ENCODE measurements at regions not wholly inside any gene's neighbourhood (a gene's known extent, or its start where the extent isn't known, plus 50 kb on each side); places are given as distances from the start of the nearest gene placed in this dataset.

DNA sequence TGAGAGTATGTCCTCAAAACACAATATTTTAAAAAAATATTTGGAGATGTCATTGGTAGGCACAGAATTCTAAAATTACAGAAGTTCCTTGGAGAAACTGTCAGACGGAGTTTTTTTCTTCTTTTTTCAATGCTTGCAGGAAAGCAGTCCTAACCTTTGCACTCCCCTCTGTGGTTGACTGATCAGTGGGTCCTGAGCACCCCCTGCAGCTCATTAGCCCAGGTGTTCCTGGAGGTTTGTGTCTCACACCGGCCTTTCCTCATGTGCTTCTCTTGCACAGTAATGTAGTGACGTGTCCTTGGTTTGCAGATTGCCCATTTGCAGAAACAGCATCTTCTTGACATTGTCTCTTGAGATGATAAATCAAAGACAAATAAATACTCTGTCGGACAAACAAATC, 513.0 kb downstream of the TMEM121 start:
- no peak overlapping the region for H3K4me3 ChIP-seq (ENCODE audit: low read depth, low read length)
- TF ChIP-seq, protein P1, sequence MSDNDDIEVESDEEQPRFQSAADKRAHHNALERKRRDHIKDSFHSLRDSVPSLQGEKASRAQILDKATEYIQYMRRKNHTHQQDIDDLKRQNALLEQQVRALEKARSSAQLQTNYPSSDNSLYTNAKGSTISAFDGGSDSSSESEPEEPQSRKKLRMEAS (IDR thresholded peaks at IDR 0.05; ENCODE audit: low read depth, low read length) = no peak
- TF ChIP-seq MYC (IDR thresholded peaks at IDR 0.05; ENCODE audit: low read depth, low read length) = no peak
- TF ChIP-seq CTCF (IDR thresholded peaks at IDR 0.05; ENCODE audit: low read depth, low read length) = peak; percentile 61
- no peak for TF ChIP-seq POLR2A (IDR thresholded peaks at IDR 0.05; ENCODE audit: extremely low read depth, insufficient read length)
- peak; percentile 56 for DNase-seq (ENCODE audit: low read depth)

- no peak overlapping the region for H3K4me3 ChIP-seq (ENCODE audit: low read depth, low read length)
- no peak for DNase-seq (ENCODE audit: low read depth)
- TF ChIP-seq, protein P1 (IDR thresholded peaks at IDR 0.05; ENCODE audit: low read depth, low read length) = no peak
- TF ChIP-seq MYC (IDR thresholded peaks at IDR 0.05; ENCODE audit: low read depth, low read length) = no peak
- no peak for TF ChIP-seq POLR2A (IDR thresholded peaks at IDR 0.05; ENCODE audit: extremely low read depth, insufficient read length)
- no peak for TF ChIP-seq CTCF (IDR thresholded peaks at IDR 0.05; ENCODE audit: low read depth, low read length)
Measured at GRCh38 chr14:106044515-106044914, 518.1 kb downstream of the TMEM121 start.

DNA sequence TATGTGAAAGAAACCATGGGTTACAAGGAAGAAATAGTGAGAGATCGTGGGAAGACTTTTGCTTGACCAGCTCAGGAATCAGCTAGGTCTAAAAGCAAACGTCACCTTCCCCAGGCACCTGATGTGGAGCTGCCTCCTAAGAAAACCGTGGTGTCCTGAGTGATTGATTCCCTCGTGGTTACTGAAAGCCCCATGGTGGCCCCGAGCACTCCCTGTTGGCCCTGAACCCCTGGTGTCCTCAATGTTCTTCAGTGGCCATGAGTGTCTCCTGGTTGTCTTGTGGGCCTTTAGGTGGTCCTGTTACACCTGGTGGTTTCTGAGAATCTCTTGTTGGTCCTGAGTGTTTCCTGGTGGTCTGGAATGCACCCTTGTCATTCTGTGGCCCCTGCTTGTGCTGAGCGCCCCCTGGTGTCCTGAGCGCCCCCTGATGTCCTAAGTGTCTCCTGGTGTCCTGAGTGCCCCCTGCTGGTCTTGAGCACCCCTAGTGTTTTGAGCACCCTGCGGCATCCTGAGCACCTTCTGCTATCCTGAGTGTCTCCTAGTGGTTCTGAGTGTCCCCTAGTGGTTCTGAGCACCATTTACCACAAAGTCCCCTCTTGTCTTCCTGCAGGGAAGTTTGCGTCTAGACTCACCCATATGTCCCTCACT, 518.7 kb downstream of the TMEM121 start:
- H3K4me3 ChIP-seq (ENCODE audit: low read depth, low read length) = no peak overlapping the region
- peak; percentile 88 for DNase-seq (ENCODE audit: low read depth)
- 0 out of 2 replicates have a peak, but pooled peaks have one; percentile 11 for TF ChIP-seq MYC (IDR thresholded peaks at IDR 0.05; ENCODE audit: low read depth, low read length)
- peak; percentile 99 for TF ChIP-seq CTCF (IDR thresholded peaks at IDR 0.05; ENCODE audit: low read depth, low read length)
- TF ChIP-seq POLR2A (IDR thresholded peaks at IDR 0.05; ENCODE audit: extremely low read depth, insufficient read length) = no peak
- TF ChIP-seq, protein P1 (IDR thresholded peaks at IDR 0.05; ENCODE audit: low read depth, low read length) = no peak

DNA sequence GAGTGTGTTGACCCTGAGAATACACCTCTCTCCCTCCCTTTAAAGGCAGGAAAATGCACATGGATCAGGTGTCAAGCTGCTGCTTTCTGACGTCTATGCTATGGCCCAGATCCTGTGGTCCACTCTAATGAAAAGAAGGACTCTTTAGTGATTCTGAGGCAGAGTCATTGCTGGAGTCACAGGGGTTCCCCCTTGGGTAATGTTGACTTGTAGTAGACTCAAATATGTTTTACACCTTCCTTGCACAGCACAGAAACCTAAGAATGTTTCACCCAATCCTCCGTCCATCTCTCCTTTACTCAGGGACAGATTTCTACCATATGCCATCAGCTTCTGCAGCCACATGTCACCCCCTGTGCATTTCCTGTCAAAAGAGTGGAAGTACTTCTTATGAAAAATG, 525.4 kb downstream of the TMEM121 start:
- TF ChIP-seq CTCF (IDR thresholded peaks at IDR 0.05; ENCODE audit: low read depth, low read length) (no peak), MYC (IDR thresholded peaks at IDR 0.05; ENCODE audit: low read depth, low read length) (no peak), POLR2A (IDR thresholded peaks at IDR 0.05; ENCODE audit: extremely low read depth, insufficient read length) (no peak)
- TF ChIP-seq, protein P1 (IDR thresholded peaks at IDR 0.05; ENCODE audit: low read depth, low read length) = no peak
- no peak for DNase-seq (ENCODE audit: low read depth)
- H3K4me3 ChIP-seq (ENCODE audit: low read depth, low read length) = no peak overlapping the region

GRCh38 chr14:106055289-106055688, 528.9 kb downstream of the TMEM121 start:
- TF ChIP-seq, protein P1 (IDR thresholded peaks at IDR 0.05; ENCODE audit: low read depth, low read length) = no peak
- TF ChIP-seq POLR2A (IDR thresholded peaks at IDR 0.05; ENCODE audit: extremely low read depth, insufficient read length) = no peak

DNA sequence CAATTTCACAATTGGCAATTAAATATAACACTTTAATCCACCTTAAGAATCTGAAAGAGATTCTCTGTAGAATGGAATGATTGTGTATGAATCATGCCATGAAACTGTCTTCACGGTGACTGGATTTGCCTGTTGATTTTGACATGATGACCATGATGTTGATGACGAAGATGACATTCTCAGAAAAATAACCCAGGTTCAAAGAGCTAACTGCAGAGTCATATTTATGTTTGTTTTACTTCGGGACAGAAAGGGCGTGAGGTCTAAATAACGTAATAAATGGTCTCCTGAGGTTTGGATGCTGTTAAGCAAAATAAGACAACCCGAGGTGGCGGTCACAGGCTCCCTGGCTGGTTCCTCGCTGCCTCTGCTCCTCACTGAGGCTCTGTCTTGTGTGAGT, 532.0 kb downstream of the TMEM121 start:
- TF ChIP-seq, protein P1 (IDR thresholded peaks at IDR 0.05; ENCODE audit: low read depth, low read length) = no peak
- TF ChIP-seq POLR2A (IDR thresholded peaks at IDR 0.05; ENCODE audit: extremely low read depth, insufficient read length) (no peak), MYC (IDR thresholded peaks at IDR 0.05; ENCODE audit: low read depth, low read length) (no peak), CTCF (IDR thresholded peaks at IDR 0.05; ENCODE audit: low read depth, low read length) (no peak)
- no peak for DNase-seq (ENCODE audit: low read depth)
- no peak overlapping the region for H3K4me3 ChIP-seq (ENCODE audit: low read depth, low read length)

More at GRCh38 chr14:106055289-106055688, 528.9 kb downstream of the TMEM121 start:
- no peak for DNase-seq (ENCODE audit: low read depth)
- no peak overlapping the region for H3K4me3 ChIP-seq (ENCODE audit: low read depth, low read length)

Measured in NB4 (cell line).